GM19463 (cell line): ENCODE measurements at regions not wholly inside any gene's neighbourhood (a gene's known extent, or its start where the extent isn't known, plus 50 kb on each side); places are given as distances from the start of the nearest gene placed in this dataset.
A peak's percentile ranks its signal among the peaks of the same experiment; 100 is the strongest.

Experiments used
- ATAC-seq: cut with Tn5 transposase; IDR thresholded peaks from one replicate; pipeline ENCODE4 v1.9.1; 2021; ENCODE audit warnings: mild to moderate bottlenecking, moderate library complexity; ENCODE audit not compliant: unreplicated experiment

- no peak for ATAC-seq
Observed at GRCh38 chr13:99123101-99124045, 77.3 kb upstream of the UBAC2 start.

- ATAC-seq, result no peak
Observed at GRCh38 chr13:99124046-99124400, 76.6 kb upstream of the UBAC2 start.

GRCh38 chr13:99124794-99125316 lies 75.8 kb upstream of the UBAC2 start:
- peak; percentile 70 for ATAC-seq

- ATAC-seq, result no peak
Observed at GRCh38 chr13:99125326-99125915, 75.2 kb upstream of the UBAC2 start.

GRCh38 chr13:99126821-99127220 lies 73.8 kb upstream of the UBAC2 start:
- ATAC-seq, result no peak

GRCh38 chr13:99129050-99129449 lies 71.6 kb upstream of the UBAC2 start:
- ATAC-seq, result no peak

GRCh38 chr13:99129951-99130350 lies 70.7 kb upstream of the UBAC2 start:
- no peak for ATAC-seq

- no peak for ATAC-seq
Observed at GRCh38 chr13:99131410-99131809, 69.2 kb upstream of the UBAC2 start.

GRCh38 chr13:99132295-99132835 lies 68.3 kb upstream of the UBAC2 start:
- no peak for ATAC-seq

- no peak for ATAC-seq
Observed at GRCh38 chr13:99133230-99133629, 67.4 kb upstream of the UBAC2 start.

- ATAC-seq, result no peak
Observed at GRCh38 chr13:99133848-99134247, 66.8 kb upstream of the UBAC2 start.

- ATAC-seq, result no peak
Observed at GRCh38 chr13:99135591-99135990, 65.1 kb upstream of the UBAC2 start.

GRCh38 chr13:99136427-99136954 lies 64.2 kb upstream of the UBAC2 start:
- no peak for ATAC-seq

GRCh38 chr13:99140831-99141230 lies 59.8 kb upstream of the UBAC2 start:
- no peak for ATAC-seq

- no peak for ATAC-seq
Observed at GRCh38 chr13:99143904-99144303, 56.8 kb upstream of the UBAC2 start.

GRCh38 chr13:99144306-99144705 lies 56.3 kb upstream of the UBAC2 start:
- peak; percentile 79 for ATAC-seq

- no peak for ATAC-seq
Observed at GRCh38 chr13:99145461-99145860, 55.2 kb upstream of the UBAC2 start.

GRCh38 chr13:99150575-99151361 lies 49.9 kb upstream of the UBAC2 start:
- ATAC-seq, result no peak
